Bronchial epithelial cell (primary cell): ENCODE measurements at regions not wholly inside any gene's neighbourhood (a gene's known extent, or its start where the extent isn't known, plus 50 kb on each side); places are given as distances from the start of the nearest gene placed in this dataset.

ENCODE experiments used
- DNase-seq: peaks from one replicate; pipeline ENCODE4 v3.0.0-alpha.2; 2010; ENCODE audit warnings: low read depth
- FAIRE-seq: peaks from 2 replicates; lab custom pipeline; 2011; peaks lifted over from hg19 to GRCh38; lab: Jason Lieb, UNC
- H3K27me3 ChIP-seq: 2 replicates; pipeline ENCODE4 v1.5.1; 2011; ENCODE audit warnings: low read length; ENCODE audit not compliant: control insufficient read depth, insufficient read depth
- H3K36me3 ChIP-seq: 2 replicates; pipeline ENCODE4 v1.5.1; 2011; ENCODE audit warnings: low read length; ENCODE audit not compliant: control insufficient read depth, insufficient read depth
- H3K4me3 ChIP-seq: 2 replicates; pipeline ENCODE4 v1.5.1; 2011; ENCODE audit warnings: mild to moderate bottlenecking, low read depth, low read length, control low read depth
- TF ChIP-seq, protein P1 (sequence below): IDR thresholded peaks from 2 replicates; pipeline ENCODE4 v1.5.1; 2011; ENCODE audit warnings: mild to moderate bottlenecking, moderate library complexity, low read length, control low read depth, inconsistent platforms; ENCODE audit not compliant: insufficient read depth, severe bottlenecking

DNA sequence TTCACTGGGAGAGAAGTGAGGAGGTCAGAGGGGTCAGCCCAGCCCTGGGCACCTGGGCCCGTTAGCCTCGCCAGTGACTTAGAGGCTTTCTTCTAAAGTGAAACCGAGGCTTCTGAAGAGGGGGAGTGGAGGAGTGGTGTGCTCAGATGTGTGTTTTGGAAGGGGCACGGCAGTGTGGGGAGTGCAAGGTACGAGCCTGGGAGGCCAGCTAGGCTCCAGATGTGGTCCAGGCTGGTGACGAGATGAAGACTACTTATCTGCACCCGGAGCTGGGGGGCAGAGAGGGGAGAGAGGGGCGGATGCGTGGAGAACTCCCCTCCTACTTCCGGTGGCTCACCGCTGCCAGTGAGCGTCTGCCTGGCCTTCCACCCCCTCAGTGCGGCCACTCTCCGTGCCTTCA is 371.3 kb upstream of the HS6ST1 start:
- H3K4me3 ChIP-seq: no peak overlapping the region
- FAIRE-seq: no peak
- H3K27me3 ChIP-seq: no peaks in the 10 kb centered on the region

DNA sequence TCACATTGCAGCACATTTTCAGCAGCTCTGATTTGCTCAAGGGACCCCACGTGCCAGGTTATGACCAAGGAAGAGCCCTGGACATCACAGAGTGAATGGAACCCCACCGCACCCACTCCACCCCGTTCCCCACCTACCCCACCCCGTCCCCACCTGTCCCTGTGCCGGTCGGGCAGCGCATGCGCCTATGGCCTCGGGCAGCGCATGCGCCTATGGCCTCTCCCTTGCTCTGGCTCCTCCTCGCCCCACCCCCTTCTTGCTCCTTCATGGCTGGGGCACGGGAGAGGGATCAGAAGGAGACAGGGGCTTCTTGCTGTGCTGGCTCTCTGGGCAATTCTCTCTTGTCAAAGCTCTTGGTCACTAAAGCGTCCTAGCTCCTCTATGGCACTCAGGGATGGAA is 371.8 kb upstream of the HS6ST1 start:
- TF ChIP-seq, protein P1, sequence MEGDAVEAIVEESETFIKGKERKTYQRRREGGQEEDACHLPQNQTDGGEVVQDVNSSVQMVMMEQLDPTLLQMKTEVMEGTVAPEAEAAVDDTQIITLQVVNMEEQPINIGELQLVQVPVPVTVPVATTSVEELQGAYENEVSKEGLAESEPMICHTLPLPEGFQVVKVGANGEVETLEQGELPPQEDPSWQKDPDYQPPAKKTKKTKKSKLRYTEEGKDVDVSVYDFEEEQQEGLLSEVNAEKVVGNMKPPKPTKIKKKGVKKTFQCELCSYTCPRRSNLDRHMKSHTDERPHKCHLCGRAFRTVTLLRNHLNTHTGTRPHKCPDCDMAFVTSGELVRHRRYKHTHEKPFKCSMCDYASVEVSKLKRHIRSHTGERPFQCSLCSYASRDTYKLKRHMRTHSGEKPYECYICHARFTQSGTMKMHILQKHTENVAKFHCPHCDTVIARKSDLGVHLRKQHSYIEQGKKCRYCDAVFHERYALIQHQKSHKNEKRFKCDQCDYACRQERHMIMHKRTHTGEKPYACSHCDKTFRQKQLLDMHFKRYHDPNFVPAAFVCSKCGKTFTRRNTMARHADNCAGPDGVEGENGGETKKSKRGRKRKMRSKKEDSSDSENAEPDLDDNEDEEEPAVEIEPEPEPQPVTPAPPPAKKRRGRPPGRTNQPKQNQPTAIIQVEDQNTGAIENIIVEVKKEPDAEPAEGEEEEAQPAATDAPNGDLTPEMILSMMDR: no peak
- Histone ChIP-seq H3K27me3 (no peaks in the 10 kb centered on the region), H3K36me3 (no peaks in the 10 kb centered on the region), H3K4me3 (no peak overlapping the region)
- no peak for DNase-seq
- FAIRE-seq: no peak

More for the DNA sequence above, 371.3 kb upstream of the HS6ST1 start:
- DNase-seq: no peak
- TF ChIP-seq, protein P1: no peak
- H3K36me3 ChIP-seq: no peaks in the 10 kb centered on the region

DNA sequence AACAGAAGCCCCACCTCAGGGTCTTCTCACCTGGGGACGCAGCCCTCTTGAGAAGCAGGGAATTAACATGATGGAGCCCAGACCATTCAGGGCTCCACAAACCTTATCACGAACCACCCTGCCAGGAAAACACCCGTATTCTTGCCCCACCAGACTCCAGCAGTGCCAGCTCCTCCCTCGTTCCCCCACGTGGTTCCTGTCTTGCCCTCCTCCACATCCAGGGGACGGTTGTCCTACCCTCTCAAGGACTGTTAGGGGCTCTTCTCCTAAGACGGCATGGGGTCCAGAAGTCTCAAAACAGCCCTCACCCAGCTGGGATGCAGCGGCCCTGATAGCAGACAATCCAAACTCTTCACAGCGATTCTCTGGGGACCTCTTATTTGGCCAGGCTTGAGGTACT is 372.2 kb upstream of the HS6ST1 start:
- H3K4me3 ChIP-seq: no peak overlapping the region
- TF ChIP-seq, protein P1: no peak
- H3K27me3 ChIP-seq: no peaks in the 10 kb centered on the region
- no peak for DNase-seq
- FAIRE-seq: no peak
- no peaks in the 10 kb centered on the region for H3K36me3 ChIP-seq

DNA sequence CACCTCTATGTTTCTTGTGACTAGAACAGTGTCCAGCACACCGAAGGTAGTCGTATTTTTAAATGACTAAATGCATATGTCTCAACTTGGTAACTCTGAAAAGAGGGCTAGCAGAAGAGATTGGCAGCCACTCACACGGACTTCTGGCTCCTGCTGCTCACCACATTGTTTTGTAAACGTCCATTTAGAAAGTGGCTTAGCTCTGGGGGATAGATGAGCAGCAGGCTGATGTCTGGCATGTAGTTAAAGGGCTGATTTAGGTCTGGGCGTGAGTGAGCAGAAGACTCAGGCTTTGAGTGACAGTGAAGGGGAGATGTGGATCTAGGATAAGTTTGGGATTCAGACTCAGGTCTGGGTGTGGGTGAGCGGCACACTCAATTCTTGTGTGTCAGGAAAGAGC is 372.9 kb upstream of the HS6ST1 start:
- TF ChIP-seq, protein P1: no peak
- Histone ChIP-seq H3K4me3 (no peak overlapping the region), H3K27me3 (no peaks in the 10 kb centered on the region), H3K36me3 (no peaks in the 10 kb centered on the region)
- DNase-seq: no peak
- no peak for FAIRE-seq

DNA sequence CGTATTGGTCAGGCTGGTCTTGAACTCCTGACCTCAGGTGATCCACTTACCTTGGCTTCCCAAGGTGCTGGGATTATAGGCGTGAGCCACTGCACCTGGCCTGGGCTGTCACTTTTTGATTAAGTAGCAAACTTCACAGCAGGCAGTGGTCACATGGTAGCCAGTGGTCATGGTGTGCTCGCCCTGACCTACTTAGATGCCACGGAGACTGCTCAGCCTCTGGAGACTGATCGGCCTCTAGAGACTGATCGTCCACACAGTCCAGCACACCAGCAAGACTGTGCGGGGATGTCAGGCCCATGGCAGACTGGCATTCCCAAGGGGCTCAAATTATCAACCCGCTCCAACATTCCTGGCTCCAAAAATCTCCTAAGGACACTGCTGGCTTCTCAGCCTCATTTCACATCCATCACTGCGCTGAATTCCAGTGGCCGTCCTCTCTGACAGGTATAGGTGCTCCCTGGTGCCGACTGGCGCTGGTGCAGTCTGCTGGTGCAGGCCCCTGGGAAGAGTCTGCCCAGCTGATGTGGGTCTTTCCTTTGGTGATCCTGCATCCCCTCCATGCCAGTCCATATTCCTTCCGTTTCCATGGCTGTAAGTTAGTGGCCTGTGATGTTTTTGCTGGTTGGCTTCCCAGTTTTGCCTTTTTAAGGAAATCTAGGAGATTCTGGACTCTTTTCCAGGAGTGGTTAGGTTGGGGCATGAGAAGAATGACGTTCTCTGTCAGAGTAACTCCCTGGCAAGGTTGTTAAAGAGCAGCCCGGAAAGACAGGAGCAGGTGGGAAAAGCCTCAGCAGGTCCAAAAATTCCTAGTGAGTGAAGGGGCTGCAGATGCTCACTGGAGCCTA is 374.5 kb upstream of the HS6ST1 start:
- no peak overlapping the region for H3K4me3 ChIP-seq
- DNase-seq: no peak
- H3K36me3 ChIP-seq: no peaks in the 10 kb centered on the region
- TF ChIP-seq, protein P1: no peak
- H3K27me3 ChIP-seq: no peaks in the 10 kb centered on the region
- FAIRE-seq: no peak

DNA sequence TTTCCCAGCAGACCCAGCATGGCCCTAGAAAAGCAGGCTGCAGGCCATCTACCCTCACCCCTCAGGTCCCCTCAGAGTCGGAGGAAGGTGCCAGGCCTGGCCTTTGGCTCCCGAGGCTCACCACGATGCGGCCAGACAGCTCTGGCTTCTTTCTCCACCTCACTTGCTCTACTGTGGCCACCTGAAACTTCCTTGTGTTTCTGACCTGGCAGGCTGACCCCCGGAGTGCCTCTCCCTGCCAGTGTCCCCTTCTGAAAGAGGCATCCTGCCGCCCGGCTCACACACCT is 375.0 kb upstream of the HS6ST1 start:
- DNase-seq (no peak), FAIRE-seq (no peak)
- Histone ChIP-seq H3K27me3 (no peaks in the 10 kb centered on the region), H3K36me3 (no peaks in the 10 kb centered on the region), H3K4me3 (no peak overlapping the region)
- TF ChIP-seq, protein P1: no peak
